ENCODE measurements at regions not wholly inside any gene's neighbourhood (a gene's known extent, or its start where the extent isn't known, plus 50 kb on each side); places are given as distances from the start of the nearest gene placed in this dataset.
A peak's percentile ranks its signal among the peaks of the same experiment; 100 is the strongest.

GRCh38 chr4:32043248-32043633, 1323.1 kb downstream of the PCDH7 start:
- H3K36me3 Mint-ChIP-seq = no peaks in the 10 kb centered on the region
- H3K9me3 Mint-ChIP-seq = no peaks in the 10 kb centered on the region
- no peaks in the 10 kb centered on the region for H3K27me3 Mint-ChIP-seq
- no peak overlapping the region for H3K4me3 Mint-ChIP-seq
- H3K4me1 Mint-ChIP-seq (ENCODE audit: unreplicated experiment) = peaks cover 3% of the 10 kb centered on the region
- no peak for TF ChIP-seq CTCF (conservative IDR thresholded peaks at IDR 0.05)
- H3K27ac Mint-ChIP-seq = no peak overlapping the region
- DNase-seq (ENCODE audit: extremely low spot score, unreplicated experiment) = no peak

- Mint-ChIP-seq H3K27me3 (no peaks in the 10 kb centered on the region), H3K9me3 (peaks cover 4% of the 10 kb centered on the region), H3K27ac (no peak overlapping the region), H3K4me1 (ENCODE audit: unreplicated experiment) (no peaks in the 10 kb centered on the region), H3K36me3 (no peaks in the 10 kb centered on the region), H3K4me3 (no peak overlapping the region)
- TF ChIP-seq CTCF (conservative IDR thresholded peaks at IDR 0.05) = no peak
- DNase-seq (ENCODE audit: extremely low spot score, unreplicated experiment) = no peak
Observed at GRCh38 chr4:32061916-32062315, 1341.7 kb downstream of the PCDH7 start.

GRCh38 chr4:32073542-32073941, 1353.4 kb downstream of the PCDH7 start:
- peak overlapping the region; percentile 46 for H3K27ac Mint-ChIP-seq
- H3K27me3 Mint-ChIP-seq = peaks cover 4% of the 10 kb centered on the region
- TF ChIP-seq CTCF (conservative IDR thresholded peaks at IDR 0.05) = no peak
- H3K9me3 Mint-ChIP-seq = peaks cover 9% of the 10 kb centered on the region
- no peak for DNase-seq (ENCODE audit: extremely low spot score, unreplicated experiment)
- H3K4me3 Mint-ChIP-seq = no peak overlapping the region
- no peaks in the 10 kb centered on the region for H3K36me3 Mint-ChIP-seq
- no peaks in the 10 kb centered on the region for H3K4me1 Mint-ChIP-seq (ENCODE audit: unreplicated experiment)

GRCh38 chr4:32087211-32087610, 1367.0 kb downstream of the PCDH7 start:
- DNase-seq (ENCODE audit: extremely low spot score, unreplicated experiment) = no peak
- H3K27me3 Mint-ChIP-seq = no peaks in the 10 kb centered on the region
- no peaks in the 10 kb centered on the region for H3K9me3 Mint-ChIP-seq
- H3K4me1 Mint-ChIP-seq (ENCODE audit: unreplicated experiment) = no peaks in the 10 kb centered on the region
- no peak overlapping the region for H3K4me3 Mint-ChIP-seq
- no peaks in the 10 kb centered on the region for H3K36me3 Mint-ChIP-seq
- H3K27ac Mint-ChIP-seq = no peak overlapping the region
- TF ChIP-seq CTCF (conservative IDR thresholded peaks at IDR 0.05) = no peak

GRCh38 chr4:32094987-32095386, 1374.8 kb downstream of the PCDH7 start:
- DNase-seq (ENCODE audit: extremely low spot score, unreplicated experiment) = no peak
- peaks cover 7% of the 10 kb centered on the region for H3K9me3 Mint-ChIP-seq
- no peaks in the 10 kb centered on the region for H3K4me1 Mint-ChIP-seq (ENCODE audit: unreplicated experiment)
- H3K27ac Mint-ChIP-seq = no peak overlapping the region
- no peak overlapping the region for H3K4me3 Mint-ChIP-seq
- no peak for TF ChIP-seq CTCF (conservative IDR thresholded peaks at IDR 0.05)
- no peaks in the 10 kb centered on the region for H3K27me3 Mint-ChIP-seq
- H3K36me3 Mint-ChIP-seq = no peaks in the 10 kb centered on the region

GRCh38 chr4:32102896-32103295, 1382.7 kb downstream of the PCDH7 start:
- Mint-ChIP-seq H3K27ac (no peak overlapping the region), H3K4me1 (ENCODE audit: unreplicated experiment) (no peaks in the 10 kb centered on the region), H3K27me3 (no peaks in the 10 kb centered on the region), H3K9me3 (no peaks in the 10 kb centered on the region), H3K36me3 (no peaks in the 10 kb centered on the region), H3K4me3 (no peak overlapping the region)
- TF ChIP-seq CTCF (conservative IDR thresholded peaks at IDR 0.05) = no peak
- DNase-seq (ENCODE audit: extremely low spot score, unreplicated experiment) = no peak

All from type B pancreatic cell (in vitro differentiated cells).